OCI-LY1 (cell line): ENCODE measurements at regions not wholly inside any gene's neighbourhood (a gene's known extent, or its start where the extent isn't known, plus 50 kb on each side); places are given as distances from the start of the nearest gene placed in this dataset.

Source experiments
- H2AFZ ChIP-seq: fragments of 200-600 bp; sonication (generic), shearing (Covaris generic); 2 replicates; pipeline ENCODE4 v1.6.0; 2014; ENCODE audit warnings: antibody characterized with exemption, mild to moderate bottlenecking, low read length
- H3F3A ChIP-seq: fragments of 200-600 bp; sonication (generic), shearing (Covaris generic); 2 replicates; pipeline ENCODE4 v1.6.0; 2014; ENCODE audit warnings: mild to moderate bottlenecking, antibody characterized with exemption, low read length, moderate library complexity; ENCODE audit not compliant: insufficient read depth
- H3K27ac ChIP-seq: fragments of 200-600 bp; sonication (generic); 2 replicates; pipeline ENCODE4 v1.5.1; 2014; ENCODE audit warnings: low read length, mixed run types, mild to moderate bottlenecking, low read depth; ENCODE audit not compliant: poor library complexity, severe bottlenecking
- H3K27me3 ChIP-seq: fragments of 200-600 bp; sonication (generic); 2 replicates; pipeline ENCODE4 v1.6.0; 2014; ENCODE audit warnings: antibody characterized with exemption, mild to moderate bottlenecking, low read length, moderate library complexity; ENCODE audit not compliant: insufficient read depth
- H3K36me3 ChIP-seq: fragments of 200-600 bp; sonication (generic); 2 replicates; pipeline ENCODE4 v1.6.1; 2014; ENCODE audit warnings: mild to moderate bottlenecking, antibody characterized with exemption, low read length, moderate library complexity, mixed read lengths; ENCODE audit not compliant: insufficient read depth
- H3K4me1 ChIP-seq: fragments of 200-600 bp; sonication (generic); 2 replicates; pipeline ENCODE4 v1.5.1; 2014; ENCODE audit warnings: mild to moderate bottlenecking, low read length, moderate library complexity; ENCODE audit not compliant: insufficient read depth, severe bottlenecking
- H3K4me2 ChIP-seq: fragments of 200-600 bp; sonication (generic), shearing (Covaris generic); 2 replicates; pipeline ENCODE4 v1.6.1; 2014; ENCODE audit warnings: low read length
- H3K4me3 ChIP-seq: fragments of 200-600 bp; sonication (generic); 2 replicates; pipeline ENCODE4 v1.5.1; 2014; ENCODE audit warnings: low read length, low read depth, mild to moderate bottlenecking, mixed read lengths; ENCODE audit not compliant: poor library complexity, severe bottlenecking
- H3K79me2 ChIP-seq: fragments of 200-600 bp; shearing (Covaris generic); 2 replicates; pipeline ENCODE4 v1.6.1; 2016; ENCODE audit warnings: mixed run types, low read length, mixed read lengths; ENCODE audit not compliant: insufficient read depth
- H3K9ac ChIP-seq: fragments of 200-600 bp; sonication (generic), shearing (Covaris generic); 2 replicates; pipeline ENCODE4 v1.6.1; 2014; ENCODE audit warnings: mild to moderate bottlenecking, low read length, mixed read lengths
- H3K9me2 ChIP-seq: fragments of 200-600 bp; sonication (generic), shearing (Covaris generic); 2 replicates; pipeline ENCODE4 v1.6.1; 2014; ENCODE audit warnings: low read depth, mild to moderate bottlenecking, low read length, mixed read lengths
- H3K9me3 ChIP-seq: fragments of 200-600 bp; shearing (Covaris generic); 2 replicates; pipeline ENCODE4 v1.6.1; 2014; ENCODE audit warnings: low read length, mixed read lengths
- H4K20me1 ChIP-seq: fragments of 200-600 bp; sonication (generic), shearing (Covaris generic); 2 replicates; pipeline ENCODE4 v1.6.0; 2016; ENCODE audit warnings: mild to moderate bottlenecking, low read length; ENCODE audit not compliant: insufficient read depth
- EZH2 ChIP-seq: fragments of 200-600 bp; sonication (generic), shearing (Covaris generic); IDR thresholded peaks from 2 replicates; pipeline ENCODE4 v1.8.0; 2017; ENCODE audit warnings: borderline replicate concordance, mixed run types, mild to moderate bottlenecking, antibody characterized with exemption, low read length, moderate library complexity, mixed read lengths
- TF ChIP-seq, protein P1 (sequence below): fragments of 200-600 bp; sonication (generic), shearing (Covaris generic); IDR thresholded peaks from 2 replicates; pipeline ENCODE4 v1.5.1; 2017; ENCODE audit warnings: mild to moderate bottlenecking, antibody characterized with exemption, low read length, moderate library complexity, mixed read lengths

DNA sequence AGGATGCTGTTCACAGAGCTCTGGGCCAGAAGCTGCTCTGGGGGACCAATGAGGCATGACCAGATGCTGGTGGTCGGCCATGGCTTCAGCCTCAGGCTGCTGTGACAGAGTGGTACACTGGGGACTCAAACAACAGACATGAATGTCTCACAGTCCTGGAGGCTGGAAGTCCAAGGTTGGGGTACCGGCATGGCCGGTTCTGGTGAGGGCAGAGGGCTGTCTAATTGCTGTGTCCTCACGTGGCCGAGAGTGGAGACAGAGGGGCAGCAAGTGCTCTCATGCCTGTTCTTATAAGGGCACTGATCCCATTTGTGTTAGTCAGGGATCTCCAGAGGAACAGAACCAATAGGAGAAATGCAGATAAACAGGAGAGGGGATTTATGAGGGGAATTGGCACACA, 253.5 kb upstream of the C1orf174 start:
- no peak for TF ChIP-seq EZH2
- TF ChIP-seq, protein P1, sequence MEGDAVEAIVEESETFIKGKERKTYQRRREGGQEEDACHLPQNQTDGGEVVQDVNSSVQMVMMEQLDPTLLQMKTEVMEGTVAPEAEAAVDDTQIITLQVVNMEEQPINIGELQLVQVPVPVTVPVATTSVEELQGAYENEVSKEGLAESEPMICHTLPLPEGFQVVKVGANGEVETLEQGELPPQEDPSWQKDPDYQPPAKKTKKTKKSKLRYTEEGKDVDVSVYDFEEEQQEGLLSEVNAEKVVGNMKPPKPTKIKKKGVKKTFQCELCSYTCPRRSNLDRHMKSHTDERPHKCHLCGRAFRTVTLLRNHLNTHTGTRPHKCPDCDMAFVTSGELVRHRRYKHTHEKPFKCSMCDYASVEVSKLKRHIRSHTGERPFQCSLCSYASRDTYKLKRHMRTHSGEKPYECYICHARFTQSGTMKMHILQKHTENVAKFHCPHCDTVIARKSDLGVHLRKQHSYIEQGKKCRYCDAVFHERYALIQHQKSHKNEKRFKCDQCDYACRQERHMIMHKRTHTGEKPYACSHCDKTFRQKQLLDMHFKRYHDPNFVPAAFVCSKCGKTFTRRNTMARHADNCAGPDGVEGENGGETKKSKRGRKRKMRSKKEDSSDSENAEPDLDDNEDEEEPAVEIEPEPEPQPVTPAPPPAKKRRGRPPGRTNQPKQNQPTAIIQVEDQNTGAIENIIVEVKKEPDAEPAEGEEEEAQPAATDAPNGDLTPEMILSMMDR = no peak
- Histone ChIP-seq H3K27me3 (peaks cover 8% of the 10 kb centered on the region), H3K36me3 (no peaks in the 10 kb centered on the region)

DNA sequence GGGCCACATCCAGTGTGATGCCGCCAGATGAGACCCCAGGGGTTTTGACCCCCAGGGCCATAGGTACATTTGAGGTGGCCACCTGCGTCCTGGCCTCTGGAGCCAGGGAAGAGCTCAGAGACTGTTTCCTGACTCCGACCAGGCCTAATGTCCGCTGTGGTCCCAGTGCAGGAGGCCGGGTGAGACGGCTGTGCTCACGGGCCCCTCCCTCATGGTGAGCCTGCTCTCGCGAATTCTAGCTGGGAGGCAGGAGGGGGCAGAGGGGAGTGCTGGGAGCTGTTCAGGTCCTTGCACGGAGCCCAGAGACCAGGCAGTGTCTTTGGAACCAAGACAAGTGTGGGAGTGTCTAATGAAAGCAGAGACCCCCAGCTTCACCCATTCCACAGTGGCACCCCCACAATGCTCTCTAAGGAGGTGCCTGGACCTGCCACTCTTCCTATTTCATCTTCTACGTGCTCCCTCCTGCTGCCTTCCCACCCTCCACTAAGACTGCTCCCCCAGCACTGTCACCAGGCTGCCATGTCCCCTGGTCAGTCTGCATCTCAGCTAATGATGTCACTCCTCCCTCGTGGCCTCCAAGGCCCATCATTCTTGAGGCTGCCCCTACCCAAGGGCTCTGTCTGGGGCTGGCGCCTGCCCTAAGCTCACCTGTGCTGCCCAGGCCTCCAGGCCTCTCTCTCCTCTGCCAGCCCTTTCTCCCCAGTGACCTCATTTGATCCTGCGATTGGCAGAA, 256.3 kb upstream of the C1orf174 start:
- no peaks in the 10 kb centered on the region for H4K20me1 ChIP-seq
- H3K27me3 ChIP-seq = peaks cover 11% of the 10 kb centered on the region; the same call in 1 of the 2 replicates
- no peaks in the 10 kb centered on the region for H3K9me3 ChIP-seq
- no peaks in the 10 kb centered on the region for H3K9me2 ChIP-seq
- H3K79me2 ChIP-seq = no peaks in the 10 kb centered on the region
- H3K36me3 ChIP-seq = no peaks in the 10 kb centered on the region; the same call in 1 of the 2 replicates
- no peaks in the 10 kb centered on the region for H3K4me1 ChIP-seq
- H3K4me2 ChIP-seq = no peak overlapping the region
- no peak for TF ChIP-seq EZH2
- TF ChIP-seq, protein P1 = no peak
- no peak overlapping the region for H2AFZ ChIP-seq
- no peak overlapping the region for H3K9ac ChIP-seq
- no peak overlapping the region for H3K4me3 ChIP-seq
- no peak overlapping the region for H3K27ac ChIP-seq
- H3F3A ChIP-seq = no peaks in the 10 kb centered on the region

More for the DNA sequence above, 253.5 kb upstream of the C1orf174 start:
- Histone ChIP-seq H3K9ac (no peak overlapping the region), H2AFZ (no peak overlapping the region), H3K79me2 (no peaks in the 10 kb centered on the region), H3K27ac (no peak overlapping the region), H3K4me1 (no peaks in the 10 kb centered on the region), H3K9me2 (no peaks in the 10 kb centered on the region), H4K20me1 (no peaks in the 10 kb centered on the region), H3F3A (no peaks in the 10 kb centered on the region), H3K4me3 (no peak overlapping the region), H3K4me2 (no peak overlapping the region), H3K9me3 (no peaks in the 10 kb centered on the region)

DNA sequence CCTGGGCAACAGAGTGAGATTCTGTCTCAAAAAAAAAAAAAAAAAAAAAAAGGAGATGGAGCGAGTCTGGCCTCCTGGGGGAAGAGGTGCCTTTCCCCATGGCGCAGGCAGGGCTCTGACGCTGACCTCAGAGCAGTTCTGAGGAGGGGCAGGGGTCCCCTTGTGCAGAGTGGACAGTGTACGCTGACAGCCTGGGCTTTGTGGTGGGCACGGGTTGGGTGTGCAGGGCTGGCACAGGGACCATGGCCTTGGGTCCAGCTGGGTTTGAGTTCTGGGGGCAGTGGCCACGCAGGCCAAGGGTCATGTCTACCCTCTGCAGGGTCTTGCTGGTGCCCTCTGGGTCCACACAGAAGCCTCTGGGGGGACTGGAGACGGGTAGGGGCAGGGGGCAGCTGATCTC, 260.1 kb upstream of the C1orf174 start:
- no peaks in the 10 kb centered on the region for H4K20me1 ChIP-seq
- no peak overlapping the region for H3K27ac ChIP-seq
- TF ChIP-seq, protein P1 = no peak
- no peak for TF ChIP-seq EZH2
- H3K9me3 ChIP-seq = no peaks in the 10 kb centered on the region
- no peak overlapping the region for H2AFZ ChIP-seq
- no peaks in the 10 kb centered on the region for H3K9me2 ChIP-seq
- H3K4me3 ChIP-seq = no peak overlapping the region
- no peaks in the 10 kb centered on the region for H3F3A ChIP-seq
- H3K79me2 ChIP-seq = no peaks in the 10 kb centered on the region
- no peaks in the 10 kb centered on the region; the same call in 1 of the 2 replicates for H3K36me3 ChIP-seq
- H3K4me1 ChIP-seq = no peaks in the 10 kb centered on the region
- H3K9ac ChIP-seq = no peak overlapping the region
- H3K27me3 ChIP-seq = peaks cover 11% of the 10 kb centered on the region; the same call in 1 of the 2 replicates
- no peak overlapping the region for H3K4me2 ChIP-seq
